Endodermal cell (in vitro differentiated cells): ENCODE measurements at regions not wholly inside any gene's neighbourhood (a gene's known extent, or its start where the extent isn't known, plus 50 kb on each side); places are given as distances from the start of the nearest gene placed in this dataset.

ENCODE experiments used
- DNase-seq: peaks from one replicate; pipeline ENCODE4 v3.0.0-alpha.2; 2017
- H3K27ac ChIP-seq: 2 replicates; pipeline ENCODE4 v1.5.1; 2013; ENCODE audit warnings: mild to moderate bottlenecking, low read depth, low read length, moderate library complexity
- H3K27me3 ChIP-seq: 2 replicates; pipeline ENCODE4 v1.6.1; 2013; ENCODE audit warnings: mild to moderate bottlenecking, low read length, moderate library complexity; ENCODE audit not compliant: insufficient read depth, control insufficient read depth, poor library complexity, severe bottlenecking
- H3K36me3 ChIP-seq: 2 replicates; pipeline ENCODE4 v1.7.0; 2013; ENCODE audit warnings: mild to moderate bottlenecking, low read length, moderate library complexity; ENCODE audit not compliant: control insufficient read depth, insufficient read depth
- H3K4me1 ChIP-seq: one replicate; pipeline ENCODE4 v1.7.0; 2013; ENCODE audit warnings: low read length; ENCODE audit not compliant: control insufficient read depth, insufficient read depth
- H3K4me3 ChIP-seq: 2 replicates; pipeline ENCODE4 v1.5.1; 2013; ENCODE audit warnings: mild to moderate bottlenecking, low read length, moderate library complexity
- H3K9ac ChIP-seq: 2 replicates; pipeline ENCODE4 v1.6.1; 2013; ENCODE audit warnings: mild to moderate bottlenecking, low read length, moderate library complexity; ENCODE audit not compliant: poor library complexity, severe bottlenecking; ENCODE audit errors: extremely low read depth
- H3K9me3 ChIP-seq: 2 replicates; pipeline ENCODE4 v1.6.1; 2013; ENCODE audit warnings: mild to moderate bottlenecking, low read length, moderate library complexity; ENCODE audit not compliant: control insufficient read depth
- H3K27ac Mint-ChIP-seq: 2 replicates; pipeline ENCODE4 v1.8.0; 2020; ENCODE audit warnings: mixed read lengths
- H3K27me3 Mint-ChIP-seq: 2 replicates; pipeline ENCODE4 v1.8.0; 2021; ENCODE audit warnings: mild to moderate bottlenecking, mixed read lengths; ENCODE audit not compliant: insufficient read depth
- H3K36me3 Mint-ChIP-seq: 2 replicates; pipeline ENCODE4 v1.8.0; 2020; ENCODE audit warnings: low read depth, mixed read lengths
- H3K4me1 Mint-ChIP-seq: 2 replicates; pipeline ENCODE4 v1.8.0; 2020; ENCODE audit warnings: mixed read lengths
- H3K4me3 Mint-ChIP-seq: 2 replicates; pipeline ENCODE4 v1.8.0; 2020; ENCODE audit warnings: mild to moderate bottlenecking, moderate library complexity, mixed read lengths
- H3K9me3 Mint-ChIP-seq: 2 replicates; pipeline ENCODE4 v1.8.0; 2020; ENCODE audit warnings: mild to moderate bottlenecking, mixed read lengths
- CTCF ChIP-seq: fragments of 200-600 bp; sonication (generic); conservative IDR thresholded peaks from 2 replicates; pipeline ENCODE4 v1.5.0; 2021; ENCODE audit warnings: antibody characterized with exemption, mild to moderate bottlenecking
- WGBS, 2 experiments: methylation state at CpG; one replicate each; pipeline versions ENCODE4 v1.1.5 to v1.1.7; 2013; ENCODE audit warnings: missing lambda C conversion rate in 2 of 2, mixed read lengths in 1 of 2; ENCODE audit not compliant: insufficient coverage in 1 of 2, insufficient read length in 1 of 2; 5-methylcytosine and 5-hydroxymethylcytosine counted together

- H3K27ac Mint-ChIP-seq: no peak overlapping the region
Observed at GRCh38 chr10:33666686-33667480, 332.4 kb upstream of the NRP1 start.

GRCh38 chr10:33665501-33665900 lies 331.0 kb upstream of the NRP1 start:
- Mint-ChIP-seq H3K4me3 (no peak overlapping the region), H3K4me1 (peaks cover 9% of the 10 kb centered on the region), H3K27me3 (peaks cover 2% of the 10 kb centered on the region), H3K9me3 (peaks cover 15% of the 10 kb centered on the region), H3K36me3 (no peaks in the 10 kb centered on the region), H3K27ac (no peak overlapping the region)
- Histone ChIP-seq H3K4me1 (no peaks in the 10 kb centered on the region), H3K4me3 (no peak overlapping the region), H3K9me3 (no peaks in the 10 kb centered on the region), H3K27ac (no peak overlapping the region), H3K9ac (no peak overlapping the region), H3K27me3 (no peaks in the 10 kb centered on the region), H3K36me3 (no peaks in the 10 kb centered on the region)
- no peak for TF ChIP-seq CTCF
- no peak for DNase-seq

More at GRCh38 chr10:33666686-33667480, 332.4 kb upstream of the NRP1 start:
- no peaks in the 10 kb centered on the region for H3K9me3 ChIP-seq
- DNase-seq: no peak
- Mint-ChIP-seq H3K4me3 (no peak overlapping the region), H3K9me3 (peaks cover 15% of the 10 kb centered on the region), H3K4me1 (peaks cover 5% of the 10 kb centered on the region), H3K36me3 (no peaks in the 10 kb centered on the region), H3K27me3 (peaks cover 2% of the 10 kb centered on the region)
- no peaks in the 10 kb centered on the region for H3K4me1 ChIP-seq
- H3K27me3 ChIP-seq: no peaks in the 10 kb centered on the region
- H3K27ac ChIP-seq: no peak overlapping the region
- H3K36me3 ChIP-seq: no peaks in the 10 kb centered on the region
- TF ChIP-seq CTCF: no peak
- H3K4me3 ChIP-seq: no peak overlapping the region
- WGBS, 2 experiments: 96 to 100% methylated on average over 2 to 5 of the region's 5 CpGs
- H3K9ac ChIP-seq: no peak overlapping the region

- H3K27ac Mint-ChIP-seq: no peak overlapping the region
Observed at GRCh38 chr10:33664070-33664469, 329.6 kb upstream of the NRP1 start.

More at GRCh38 chr10:33664070-33664469, 329.6 kb upstream of the NRP1 start:
- Mint-ChIP-seq H3K36me3 (no peaks in the 10 kb centered on the region), H3K4me1 (peaks cover 11% of the 10 kb centered on the region), H3K4me3 (no peak overlapping the region), H3K9me3 (peaks cover 15% of the 10 kb centered on the region), H3K27me3 (peaks cover 2% of the 10 kb centered on the region)
- no peaks in the 10 kb centered on the region for H3K27me3 ChIP-seq
- no peak overlapping the region for H3K4me3 ChIP-seq
- no peak for DNase-seq
- no peak for TF ChIP-seq CTCF
- no peaks in the 10 kb centered on the region for H3K4me1 ChIP-seq
- no peak overlapping the region for H3K9ac ChIP-seq
- no peak overlapping the region for H3K27ac ChIP-seq
- no peaks in the 10 kb centered on the region for H3K36me3 ChIP-seq
- WGBS, 2 experiments: 95 to 100% methylated on average over 3 of the region's 3 CpGs
- no peaks in the 10 kb centered on the region for H3K9me3 ChIP-seq
